T-helper 1 cell treated with Interleukin-12 subunit alpha and Interleukin-12 subunit beta and Interleukin-4 antibody, amounts not matched to agents 30 μg/mL and 1 μg/mL, for 36 hours (primary cell): ENCODE measurements at regions not wholly inside any gene's neighbourhood (a gene's known extent, or its start where the extent isn't known, plus 50 kb on each side); places are given as distances from the start of the nearest gene placed in this dataset.

ENCODE experiments used
- H3K27ac Mint-ChIP-seq: one replicate; pipeline ENCODE4 v1.8.0; 2021; ENCODE audit warnings: mild to moderate bottlenecking, mixed read lengths
- H3K27me3 Mint-ChIP-seq: one replicate; pipeline ENCODE4 v1.8.0; 2021; ENCODE audit warnings: low read depth, mixed read lengths
- H3K36me3 Mint-ChIP-seq: one replicate; pipeline ENCODE4 v1.8.0; 2021; ENCODE audit warnings: low read depth, mixed read lengths
- H3K4me1 Mint-ChIP-seq: one replicate; pipeline ENCODE4 v1.8.0; 2021; ENCODE audit warnings: low read depth, mixed read lengths
- H3K4me3 Mint-ChIP-seq: one replicate; pipeline ENCODE4 v1.8.0; 2021; ENCODE audit warnings: mild to moderate bottlenecking, moderate library complexity, mixed read lengths
- H3K9me3 Mint-ChIP-seq: one replicate; pipeline ENCODE4 v1.8.0; 2021; ENCODE audit warnings: mixed read lengths

DNA sequence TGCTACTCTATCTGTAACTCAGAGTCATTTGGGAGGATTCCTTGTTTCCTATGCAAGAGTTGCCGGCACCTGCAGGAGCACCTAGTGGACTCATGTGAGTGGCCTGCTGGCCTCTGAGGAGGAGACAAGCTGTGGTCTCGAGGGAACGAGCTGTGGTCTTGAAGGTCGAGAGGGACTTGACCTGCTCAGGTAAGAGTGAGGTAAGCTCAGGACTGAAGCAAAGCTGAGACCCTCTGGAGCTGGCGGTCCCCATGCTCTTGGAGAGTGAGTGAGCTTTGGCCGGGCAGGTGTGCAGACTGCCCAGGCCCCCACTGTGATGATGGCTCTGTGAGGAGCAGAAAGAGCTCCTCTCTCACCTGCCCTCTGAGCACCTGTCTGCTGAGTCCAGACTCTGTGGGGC is 214.3 kb downstream of the MYLK4 start:
- H3K9me3 Mint-ChIP-seq = no peaks in the 10 kb centered on the region
- H3K27ac Mint-ChIP-seq = no peak overlapping the region
- H3K36me3 Mint-ChIP-seq = peaks cover 11% of the 10 kb centered on the region

GRCh38 chr6:2535506-2535905 is 215.2 kb downstream of the MYLK4 start:
- Mint-ChIP-seq H3K36me3 (peaks cover 5% of the 10 kb centered on the region), H3K9me3 (peaks cover 4% of the 10 kb centered on the region), H3K4me3 (no peak overlapping the region), H3K27ac (no peak overlapping the region), H3K4me1 (peaks cover 10% of the 10 kb centered on the region), H3K27me3 (peaks cover 86% of the 10 kb centered on the region)

More for the DNA sequence above, 214.3 kb downstream of the MYLK4 start:
- Mint-ChIP-seq H3K27me3 (peaks cover 84% of the 10 kb centered on the region), H3K4me3 (no peak overlapping the region), H3K4me1 (peaks cover 16% of the 10 kb centered on the region)

DNA sequence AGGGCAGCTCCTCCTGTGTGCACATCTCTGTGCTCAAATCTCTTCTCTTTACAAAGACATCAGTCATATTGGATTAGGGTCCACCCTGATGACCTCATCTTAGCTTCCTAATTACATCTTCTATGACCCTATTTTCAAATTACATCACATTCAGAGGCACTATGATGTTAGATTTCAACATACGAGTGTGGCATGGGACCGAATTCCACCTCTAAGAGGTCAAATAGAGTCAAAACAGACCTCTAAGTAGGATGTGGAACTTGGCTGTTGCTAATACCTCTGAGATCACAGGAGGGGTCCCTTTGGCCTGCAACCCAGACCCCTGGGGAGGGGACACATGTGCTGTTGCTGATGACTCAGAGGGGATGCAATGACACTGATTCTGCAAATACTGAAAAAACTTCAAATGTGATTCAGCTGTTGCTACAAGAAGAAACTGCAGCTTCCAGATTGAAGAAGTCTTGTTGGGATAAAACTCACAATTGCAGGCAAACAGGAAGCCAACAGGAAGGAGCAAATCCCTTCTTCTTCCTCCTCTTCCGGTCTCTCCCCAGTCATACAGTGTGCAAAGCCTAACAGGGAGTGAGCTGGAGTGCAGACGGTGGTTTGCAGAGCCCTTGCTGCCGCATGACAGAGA is 216.2 kb downstream of the MYLK4 start:
- H3K27me3 Mint-ChIP-seq = peaks cover 90% of the 10 kb centered on the region
- peaks cover 7% of the 10 kb centered on the region for H3K9me3 Mint-ChIP-seq
- peaks cover 10% of the 10 kb centered on the region for H3K4me1 Mint-ChIP-seq
- H3K27ac Mint-ChIP-seq = no peak overlapping the region
- no peak overlapping the region for H3K4me3 Mint-ChIP-seq
- H3K36me3 Mint-ChIP-seq = peaks cover 5% of the 10 kb centered on the region

DNA sequence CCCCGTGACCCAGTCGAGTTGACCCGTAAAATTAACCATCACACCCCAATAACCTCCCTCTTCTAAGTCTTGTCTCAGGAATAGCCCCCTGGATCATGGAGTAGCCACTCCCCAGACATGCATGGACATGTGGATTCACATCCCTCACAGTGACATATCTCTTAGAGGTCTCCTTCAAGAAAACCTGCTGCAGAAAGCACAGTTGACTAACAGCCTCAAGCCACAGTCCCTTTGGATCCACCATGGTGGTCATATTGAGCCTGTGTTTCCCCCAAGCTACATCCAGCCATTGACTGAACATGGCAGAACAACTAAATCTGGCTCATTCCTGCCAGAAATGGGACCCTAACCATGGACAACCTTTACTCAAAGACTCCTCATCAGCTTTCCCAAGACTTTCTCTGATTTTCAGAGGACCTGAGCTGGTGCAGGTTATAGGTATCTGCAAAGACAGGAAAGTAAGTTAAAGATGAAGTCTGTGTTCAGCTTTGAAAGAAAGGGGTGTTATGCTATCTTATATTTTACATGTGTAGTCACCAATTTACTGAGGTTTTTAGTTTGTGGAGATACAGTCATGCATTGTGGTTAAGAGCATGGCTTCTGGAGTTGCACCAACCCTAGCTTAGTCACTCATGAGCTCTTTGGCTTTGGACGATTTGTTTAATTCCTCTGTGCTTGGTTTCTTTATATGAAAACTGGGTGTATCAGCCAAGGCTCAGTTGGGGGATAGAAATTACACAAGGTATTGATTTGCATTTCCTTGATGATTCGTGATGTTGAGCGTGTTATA is 219.1 kb downstream of the MYLK4 start:
- H3K36me3 Mint-ChIP-seq = peaks cover 2% of the 10 kb centered on the region
- peaks cover 82% of the 10 kb centered on the region for H3K27me3 Mint-ChIP-seq
- no peak overlapping the region for H3K4me3 Mint-ChIP-seq
- H3K4me1 Mint-ChIP-seq = peaks cover 10% of the 10 kb centered on the region
- no peak overlapping the region for H3K27ac Mint-ChIP-seq
- H3K9me3 Mint-ChIP-seq = peaks cover 8% of the 10 kb centered on the region

DNA sequence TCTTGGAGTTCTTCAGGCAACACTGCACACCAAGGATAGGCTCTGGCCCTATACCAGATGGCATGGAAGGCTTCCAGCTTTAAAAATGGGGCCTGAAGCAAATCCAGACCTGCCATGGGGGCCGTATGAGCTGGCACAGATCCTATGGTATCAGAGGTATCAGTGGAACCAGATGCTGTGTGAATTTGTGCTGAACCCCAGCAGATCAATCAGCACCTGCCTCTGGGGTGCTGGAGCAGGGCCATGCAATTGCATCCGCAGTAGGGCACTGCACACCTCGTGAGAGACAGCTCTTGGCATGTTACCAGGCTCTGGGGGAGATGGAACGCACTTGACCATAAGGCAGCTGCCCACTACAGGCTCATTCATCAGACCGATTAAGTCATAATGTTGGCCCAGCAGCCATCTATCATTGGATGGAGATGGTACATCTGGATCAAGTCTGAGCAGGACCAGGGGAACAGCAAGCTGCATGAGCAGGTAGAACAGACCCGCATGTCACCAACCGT is 221.5 kb downstream of the MYLK4 start:
- H3K27me3 Mint-ChIP-seq = peaks cover 66% of the 10 kb centered on the region
- no peak overlapping the region for H3K27ac Mint-ChIP-seq
- H3K4me3 Mint-ChIP-seq = no peak overlapping the region
- peaks cover 19% of the 10 kb centered on the region for H3K9me3 Mint-ChIP-seq
- peaks cover 5% of the 10 kb centered on the region for H3K4me1 Mint-ChIP-seq
- peaks cover 1% of the 10 kb centered on the region for H3K36me3 Mint-ChIP-seq

DNA sequence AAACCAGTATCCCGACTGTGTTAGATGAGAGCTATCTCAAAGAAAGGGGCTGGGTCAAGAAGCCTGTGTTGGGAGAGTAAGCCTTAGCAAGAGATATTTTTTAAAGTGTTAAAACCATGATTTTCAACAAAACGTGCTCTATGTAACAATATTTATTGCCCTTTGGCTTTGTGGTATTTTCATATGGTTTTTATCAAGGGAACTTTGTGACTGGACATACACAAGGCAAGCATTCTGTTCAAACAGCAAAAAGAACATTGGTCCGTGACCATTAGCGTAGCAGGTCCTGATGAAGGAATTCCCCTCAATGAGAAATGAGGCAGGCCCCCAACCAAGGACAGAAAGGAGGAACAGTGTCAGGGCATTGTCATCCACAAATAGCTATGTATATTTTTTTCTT is 222.6 kb downstream of the MYLK4 start:
- Mint-ChIP-seq H3K36me3 (peaks cover 2% of the 10 kb centered on the region), H3K4me3 (no peak overlapping the region), H3K9me3 (peaks cover 30% of the 10 kb centered on the region), H3K27me3 (peaks cover 63% of the 10 kb centered on the region), H3K27ac (no peak overlapping the region), H3K4me1 (peaks cover 6% of the 10 kb centered on the region)

DNA sequence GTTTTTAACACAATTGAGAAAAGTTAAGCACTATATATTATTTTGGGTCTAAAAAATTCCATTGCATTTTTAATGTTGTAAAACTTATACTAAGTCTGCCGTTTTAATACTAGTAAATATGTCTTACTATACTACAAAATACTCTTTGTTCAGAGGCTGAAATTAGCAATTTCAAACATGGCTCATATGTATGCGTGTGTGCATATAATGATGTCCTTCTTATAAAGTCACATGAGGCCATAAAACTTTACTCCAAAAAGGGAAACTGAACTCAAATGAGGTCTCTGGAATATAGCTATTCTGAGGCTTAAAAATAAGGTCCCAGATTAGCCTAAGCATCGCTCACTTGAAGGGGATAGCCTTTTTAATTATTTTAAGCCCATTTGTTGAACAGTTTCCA is 224.0 kb downstream of the MYLK4 start:
- peaks cover 62% of the 10 kb centered on the region for H3K27me3 Mint-ChIP-seq
- H3K9me3 Mint-ChIP-seq = peaks cover 42% of the 10 kb centered on the region
- H3K27ac Mint-ChIP-seq = no peak overlapping the region
- no peak overlapping the region for H3K4me3 Mint-ChIP-seq
- peaks cover 13% of the 10 kb centered on the region for H3K36me3 Mint-ChIP-seq
- peaks cover 16% of the 10 kb centered on the region for H3K4me1 Mint-ChIP-seq

- H3K36me3 Mint-ChIP-seq = peaks cover 13% of the 10 kb centered on the region
- H3K4me1 Mint-ChIP-seq = peaks cover 11% of the 10 kb centered on the region
- H3K27me3 Mint-ChIP-seq = peaks cover 49% of the 10 kb centered on the region
- H3K27ac Mint-ChIP-seq = no peak overlapping the region
- H3K9me3 Mint-ChIP-seq = peaks cover 48% of the 10 kb centered on the region
- H3K4me3 Mint-ChIP-seq = no peak overlapping the region
Observed at GRCh38 chr6:2524090-2524489, 226.6 kb downstream of the MYLK4 start.

GRCh38 chr6:2523061-2523460 is 227.7 kb downstream of the MYLK4 start:
- H3K4me3 Mint-ChIP-seq = no peak overlapping the region
- H3K4me1 Mint-ChIP-seq = peaks cover 11% of the 10 kb centered on the region
- H3K27me3 Mint-ChIP-seq = peaks cover 51% of the 10 kb centered on the region
- H3K27ac Mint-ChIP-seq = no peak overlapping the region
- peaks cover 13% of the 10 kb centered on the region for H3K36me3 Mint-ChIP-seq
- peaks cover 57% of the 10 kb centered on the region for H3K9me3 Mint-ChIP-seq

DNA sequence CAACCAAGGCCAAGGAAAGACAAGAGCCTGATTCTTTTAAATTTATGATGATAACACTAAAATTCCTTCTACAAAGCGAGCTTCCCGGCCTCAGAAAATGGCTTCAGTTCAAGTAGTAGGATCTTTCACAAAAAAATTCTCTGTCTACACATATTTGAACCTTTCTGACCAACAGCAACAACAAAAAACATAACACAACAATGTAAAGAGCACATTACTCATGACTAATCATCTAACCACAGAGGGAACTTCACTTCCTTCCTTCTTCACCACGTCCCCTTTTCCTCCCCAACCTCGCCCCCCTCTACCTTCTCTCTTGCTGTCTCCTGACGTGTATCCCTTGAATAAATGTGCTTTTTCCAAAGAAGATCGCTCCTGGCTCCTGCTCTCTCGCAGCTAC is 228.2 kb downstream of the MYLK4 start:
- Mint-ChIP-seq H3K9me3 (peaks cover 58% of the 10 kb centered on the region), H3K36me3 (peaks cover 13% of the 10 kb centered on the region), H3K27me3 (peaks cover 51% of the 10 kb centered on the region)

GRCh38 chr6:2517855-2518473 is 232.8 kb downstream of the MYLK4 start:
- H3K4me3 Mint-ChIP-seq = no peak overlapping the region
- H3K9me3 Mint-ChIP-seq = peaks cover 33% of the 10 kb centered on the region
- H3K27me3 Mint-ChIP-seq = peaks cover 54% of the 10 kb centered on the region
- no peak overlapping the region for H3K27ac Mint-ChIP-seq
- H3K36me3 Mint-ChIP-seq = peaks cover 10% of the 10 kb centered on the region
- H3K4me1 Mint-ChIP-seq = peaks cover 8% of the 10 kb centered on the region

More for the DNA sequence above, 228.2 kb downstream of the MYLK4 start:
- peaks cover 11% of the 10 kb centered on the region for H3K4me1 Mint-ChIP-seq
- no peak overlapping the region for H3K27ac Mint-ChIP-seq
- no peak overlapping the region for H3K4me3 Mint-ChIP-seq

DNA sequence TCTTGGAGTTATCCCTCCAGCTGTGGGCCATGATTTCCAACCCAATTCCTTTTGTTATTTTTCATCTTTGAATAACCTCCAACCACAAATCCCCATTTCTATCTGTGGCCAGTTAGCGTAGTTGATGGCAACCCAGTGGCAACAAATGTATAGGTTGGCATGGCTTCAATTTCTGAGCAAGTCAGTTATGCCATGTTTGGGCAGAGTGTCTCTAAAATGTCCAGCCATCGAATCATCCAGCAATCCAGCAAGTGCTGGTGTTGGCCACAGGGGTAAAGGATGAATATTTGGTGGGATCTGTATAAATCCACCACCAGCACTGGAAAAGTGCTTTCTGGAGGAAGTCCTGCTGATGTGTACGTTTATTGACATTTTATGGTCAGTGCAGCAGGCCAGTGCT is 233.3 kb downstream of the MYLK4 start:
- Mint-ChIP-seq H3K4me1 (peaks cover 3% of the 10 kb centered on the region), H3K9me3 (peaks cover 28% of the 10 kb centered on the region), H3K27ac (no peak overlapping the region), H3K27me3 (peaks cover 50% of the 10 kb centered on the region), H3K36me3 (peaks cover 4% of the 10 kb centered on the region), H3K4me3 (no peak overlapping the region)

DNA sequence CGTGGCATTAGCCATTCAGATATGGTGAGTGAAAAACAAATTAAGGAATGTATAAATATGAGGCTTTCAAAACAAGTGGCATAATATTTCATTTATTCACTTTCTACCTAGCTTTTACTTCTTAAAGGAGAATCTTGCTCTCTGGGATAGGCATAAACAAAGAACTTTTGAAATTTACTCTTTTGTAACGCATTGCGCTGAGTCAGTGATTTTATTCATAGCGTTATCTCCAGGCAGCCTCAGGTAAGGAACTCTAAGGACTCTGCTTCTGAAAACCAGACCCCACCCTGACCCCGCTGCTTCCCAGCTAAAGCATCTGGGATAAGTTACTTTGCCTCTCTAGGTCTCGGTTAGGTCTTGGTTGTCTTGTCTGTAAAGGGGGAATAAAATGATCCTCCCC is 234.7 kb downstream of the MYLK4 start:
- peaks cover 24% of the 10 kb centered on the region for H3K9me3 Mint-ChIP-seq
- peaks cover 55% of the 10 kb centered on the region for H3K27me3 Mint-ChIP-seq
- no peaks in the 10 kb centered on the region for H3K36me3 Mint-ChIP-seq
- no peaks in the 10 kb centered on the region for H3K4me1 Mint-ChIP-seq
- H3K27ac Mint-ChIP-seq = no peak overlapping the region
- H3K4me3 Mint-ChIP-seq = no peak overlapping the region

- Mint-ChIP-seq H3K4me3 (no peak overlapping the region), H3K27me3 (peaks cover 50% of the 10 kb centered on the region), H3K27ac (no peak overlapping the region), H3K4me1 (no peaks in the 10 kb centered on the region), H3K36me3 (no peaks in the 10 kb centered on the region), H3K9me3 (peaks cover 14% of the 10 kb centered on the region)
Observed at GRCh38 chr6:2514965-2515543, 235.7 kb downstream of the MYLK4 start.
